ENCODE measurements at regions not wholly inside any gene's neighbourhood (a gene's known extent, or its start where the extent isn't known, plus 50 kb on each side); places are given as distances from the start of the nearest gene placed in this dataset.

DNA sequence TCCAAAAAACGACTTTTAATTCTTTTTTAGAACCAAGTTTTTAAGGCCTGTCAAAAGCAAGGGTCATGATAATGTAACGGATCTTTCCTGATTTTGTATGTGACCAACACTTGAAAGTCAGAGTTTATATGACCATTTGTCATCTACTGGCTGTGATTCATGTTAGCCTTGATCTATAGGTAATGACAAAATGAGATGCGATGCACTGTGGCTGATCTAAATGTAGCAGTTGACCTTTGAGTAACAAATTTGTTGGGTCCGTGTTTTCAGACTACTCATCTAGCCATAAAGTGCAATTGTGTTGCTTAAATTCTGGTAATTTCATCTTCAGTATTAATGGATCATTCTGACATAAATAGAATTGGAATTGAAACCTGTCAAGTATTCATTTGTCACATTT lies 202.5 kb downstream of the PCDH7 start:
- TF ChIP-seq RAD21 (IDR thresholded peaks at IDR 0.05; ENCODE audit: low read depth) = no peak
- no peak for TF ChIP-seq NFIC (IDR thresholded peaks at IDR 0.05)
- no peak for TF ChIP-seq CEBPB (IDR thresholded peaks at IDR 0.05)
- TF ChIP-seq REST (IDR thresholded peaks at IDR 0.05; ENCODE audit: low read depth) = no peak
